Peyer's patch (tissue), 4 donors: ENCODE measurements at regions not wholly inside any gene's neighbourhood (a gene's known extent, or its start where the extent isn't known, plus 50 kb on each side); places are given as distances from the start of the nearest gene placed in this dataset.

Source experiments
- CTCF ChIP-seq, 6 experiments: fragments of 450-650 bp in 4 of 6; fragments of 200-600 bp in 2 of 6; sonication (generic) in 1 of 6; IDR thresholded peaks; one replicate each; pipeline ENCODE4 v1.5.1; 2017 to 2019; ENCODE audit warnings: antibody characterized with exemption in 6 of 6, mild to moderate bottlenecking in 3 of 6, moderate library complexity in 1 of 6
- POLR2A ChIP-seq, 2 donors: fragments of 450-650 bp; IDR thresholded peaks; one replicate each; pipeline ENCODE4 v1.5.1; 2017; ENCODE audit warnings: antibody characterized with exemption in 2 of 2, mild to moderate bottlenecking in 2 of 2, moderate library complexity in 2 of 2

GRCh38 chr3:182575941-182576340 lies 217.4 kb upstream of the ATP11B start:
- TF ChIP-seq CTCF (IDR thresholded peaks at IDR 0.05) (no peak), POLR2A (IDR thresholded peaks at IDR 0.05) (no peak)
